H1 (cell line): ENCODE measurements at regions not wholly inside any gene's neighbourhood (a gene's known extent, or its start where the extent isn't known, plus 50 kb on each side); places are given as distances from the start of the nearest gene placed in this dataset.

Experiments
- CTCF ChIA-PET: fragments of 300-600 bp; sonication (Branson Sonifier 250); formaldehyde crosslinking; loops from one replicate; lab custom pipeline; 2021; ENCODE audit not compliant: partially characterized antibody; lab: Charles Lee
- POLR2A ChIA-PET: fragments of 300-600 bp; sonication (Branson Sonifier 250); formaldehyde crosslinking; loops from one replicate; lab custom pipeline; 2021; ENCODE audit warnings: inconsistent platforms; ENCODE audit not compliant: partially characterized antibody; lab: Charles Lee
- DNase-seq, 2 experiments: peaks; one replicate each; pipeline versions ENCODE4 v3.0.0 to v3.0.0-alpha.2; 2010 to 2022; ENCODE audit warnings: low spot score in 2 of 2, low read depth in 1 of 2, mixed read lengths in 1 of 2
- FAIRE-seq: peaks from 2 replicates; lab custom pipeline; 2011; peaks lifted over from hg19 to GRCh38; lab: Jason Lieb, UNC
- H2AFZ ChIP-seq: 2 replicates; pipeline ENCODE4 v1.8.1; 2012; ENCODE audit warnings: low read length, inconsistent platforms
- H2AK5ac ChIP-seq: 2 replicates; pipeline ENCODE4 v1.6.1; 2013; ENCODE audit warnings: low read depth, low read length
- H2BK120ac ChIP-seq: replicated peaks from 2 replicates; pipeline ENCODE3; 2013; ENCODE audit warnings: low read depth, low read length, inconsistent platforms
- H2BK12ac ChIP-seq: 2 replicates; pipeline ENCODE4 v1.6.1; 2013; ENCODE audit warnings: low read depth, low read length
- H2BK15ac ChIP-seq: 2 replicates; pipeline ENCODE4 v1.6.1; 2013; ENCODE audit warnings: low read length
- H2BK20ac ChIP-seq: 2 replicates; pipeline ENCODE4 v1.6.1; 2013; ENCODE audit warnings: low read length
- H2BK5ac ChIP-seq: 2 replicates; pipeline ENCODE4 v1.6.1; 2013; ENCODE audit warnings: low read depth, low read length
- H3K14ac ChIP-seq: 2 replicates; pipeline ENCODE4 v1.6.1; 2013; ENCODE audit warnings: inconsistent platforms; ENCODE audit not compliant: insufficient read length
- H3K18ac ChIP-seq: 2 replicates; pipeline ENCODE4 v1.6.1; 2013; ENCODE audit warnings: low read length; ENCODE audit errors: extremely low read depth
- H3K23ac ChIP-seq: 2 replicates; pipeline ENCODE4 v1.6.1; 2013; ENCODE audit warnings: inconsistent platforms; ENCODE audit not compliant: insufficient read length
- H3K23me2 ChIP-seq: 2 replicates; pipeline ENCODE4 v1.6.1; 2013; ENCODE audit warnings: low read depth, low read length
- H3K27ac ChIP-seq: 2 replicates; pipeline ENCODE4 v1.6.1; 2011; ENCODE audit warnings: low read depth, low read length, inconsistent platforms
- H3K27me3 ChIP-seq, 4 experiments: replicated peaks in 1 of 4; 1 replicate in 1 of 4; 2 replicates in 3 of 4; pipeline versions ENCODE4 v1.6.1 to v1.8.1; 2011 to 2013; ENCODE audit warnings: low read length in 3 of 4, mild to moderate bottlenecking in 3 of 4, inconsistent platforms in 2 of 4, mixed read lengths in 2 of 4, moderate library complexity in 1 of 4; ENCODE audit not compliant: control insufficient read depth in 3 of 4, insufficient read depth in 3 of 4; ENCODE audit errors: extremely low read depth in 1 of 4
- H3K36me3 ChIP-seq, 4 experiments: 2 replicates each; pipeline versions ENCODE4 v1.6.1 to v1.8.1; 2011 to 2013; ENCODE audit warnings: mild to moderate bottlenecking in 4 of 4, low read length in 3 of 4, moderate library complexity in 2 of 4, control low read depth in 1 of 4, inconsistent platforms in 1 of 4; ENCODE audit not compliant: insufficient read depth in 4 of 4, control insufficient read depth in 2 of 4
- H3K4ac ChIP-seq: replicated peaks from 2 replicates; pipeline ENCODE3; 2013; ENCODE audit warnings: low read length, low read depth, mixed read lengths, inconsistent platforms; ENCODE audit not compliant: insufficient read length
- H3K4me1 ChIP-seq, 4 experiments: replicated peaks in 1 of 4; 1 replicate in 1 of 4; 2 replicates in 3 of 4; pipeline versions ENCODE4 v1.6.1 to v1.8.1; 2011 to 2013; ENCODE audit warnings: low read length in 3 of 4, inconsistent platforms in 2 of 4, mixed read lengths in 1 of 4; ENCODE audit not compliant: insufficient read depth in 4 of 4, control insufficient read depth in 3 of 4
- H3K4me2 ChIP-seq, 2 experiments: 2 replicates each; pipeline versions ENCODE4 v1.6.1 to v1.8.1; 2011 to 2013; ENCODE audit warnings: low read depth in 2 of 2, low read length in 2 of 2, control low read depth in 1 of 2, inconsistent platforms in 1 of 2, mild to moderate bottlenecking in 1 of 2; ENCODE audit not compliant: insufficient read depth in 1 of 2
- H3K4me3 ChIP-seq, 4 experiments: fragments of 200-600, 300-600 bp in 1 of 4; sonication (generic), shearing (Covaris generic), sonication (Bioruptor Twin) in 1 of 4; 2 replicates each; pipeline versions ENCODE4 v1.5.1 to v1.8.1; 2011 to 2016; ENCODE audit warnings: low read length in 4 of 4, low read depth in 3 of 4, control low read depth in 2 of 4, inconsistent platforms in 2 of 4, mild to moderate bottlenecking in 2 of 4, mixed read lengths in 1 of 4, moderate library complexity in 1 of 4; ENCODE audit not compliant: insufficient read depth in 2 of 4; ENCODE audit errors: extremely low read depth in 1 of 4
- H3K56ac ChIP-seq: replicated peaks from 2 replicates; pipeline ENCODE3; 2013; ENCODE audit warnings: low read depth, mild to moderate bottlenecking, mixed read lengths, low read length, inconsistent platforms; ENCODE audit not compliant: insufficient read length
- H3K79me1 ChIP-seq: 2 replicates; pipeline ENCODE4 v1.6.1; 2013; ENCODE audit warnings: low read depth, low read length, control low read depth
- H3K79me2 ChIP-seq, 2 experiments: 2 replicates each; pipeline versions ENCODE4 v1.6.1 to v1.8.1; 2012 to 2013; ENCODE audit warnings: low read length in 2 of 2, mild to moderate bottlenecking in 2 of 2, inconsistent platforms in 1 of 2; ENCODE audit not compliant: insufficient read depth in 2 of 2, control insufficient read depth in 1 of 2
- H3K9ac ChIP-seq, 4 experiments: replicated peaks in 1 of 4; 1 replicate in 1 of 4; 2 replicates in 3 of 4; pipeline versions ENCODE4 v1.6.1 to v1.8.1; 2011 to 2013; ENCODE audit warnings: low read depth in 3 of 4, low read length in 3 of 4, control low read depth in 2 of 4, mild to moderate bottlenecking in 2 of 4, moderate library complexity in 2 of 4, inconsistent platforms in 1 of 4; ENCODE audit errors: extremely low read depth in 1 of 4
- H3K9me3 ChIP-seq, 2 experiments: 2 replicates each; pipeline versions ENCODE4 v1.6.1 to v1.8.1; 2012 to 2013; ENCODE audit warnings: mild to moderate bottlenecking in 2 of 2, moderate library complexity in 2 of 2, control low read depth in 1 of 2, inconsistent platforms in 1 of 2, low read depth in 1 of 2, low read length in 1 of 2, mixed read lengths in 1 of 2; ENCODE audit not compliant: insufficient read depth in 2 of 2
- H4K20me1 ChIP-seq, 2 experiments: replicated peaks in 1 of 2; 2 replicates each; pipeline versions ENCODE3 to v1.8.1; 2011 to 2013; ENCODE audit warnings: inconsistent platforms in 2 of 2, low read length in 2 of 2, mild to moderate bottlenecking in 1 of 2; ENCODE audit not compliant: insufficient read depth in 2 of 2, control insufficient read depth in 1 of 2
- H4K5ac ChIP-seq: 2 replicates; pipeline ENCODE4 v1.6.1; 2013; ENCODE audit warnings: low read length, low read depth, mixed read lengths, inconsistent platforms; ENCODE audit not compliant: insufficient read length
- H4K8ac ChIP-seq: 2 replicates; pipeline ENCODE4 v1.8.0; 2013; ENCODE audit warnings: mild to moderate bottlenecking, moderate library complexity, low read length, inconsistent platforms; ENCODE audit not compliant: insufficient read depth; ENCODE audit errors: extremely low read depth
- H4K91ac ChIP-seq: replicated peaks from 2 replicates; pipeline ENCODE3; 2013; ENCODE audit warnings: low read length, mixed read lengths, inconsistent platforms; ENCODE audit not compliant: insufficient read length
- ASH2L ChIP-seq: fragments of 200-600, 300-600 bp; sonication (generic); IDR thresholded peaks from one replicate; pipeline ENCODE4 v1.7.1; 2017; ENCODE audit warnings: low read length
- BRCA1 ChIP-seq: IDR thresholded peaks from 2 replicates; pipeline ENCODE4 v1.6.1; 2012; ENCODE audit warnings: low read depth, low read length, improper control_type of control experiment
- CTCF ChIP-seq, 3 experiments: IDR thresholded peaks; 1 replicate in 2 of 3; 2 replicates in 1 of 3; pipeline versions ENCODE4 v1.5.1 to v1.6.1; 2011; ENCODE audit warnings: low read length in 3 of 3, mild to moderate bottlenecking in 3 of 3, inconsistent platforms in 2 of 3, low read depth in 1 of 3, moderate library complexity in 1 of 3; ENCODE audit not compliant: insufficient read depth in 1 of 3; ENCODE audit errors: control extremely low read depth in 1 of 3
- EGR1 ChIP-seq: IDR thresholded peaks from 2 replicates; pipeline ENCODE4 v1.6.1; 2011; ENCODE audit warnings: low read depth, low read length, borderline replicate concordance
- FOSL1 ChIP-seq: IDR thresholded peaks from 2 replicates; pipeline ENCODE4 v1.6.1; 2011; ENCODE audit warnings: mild to moderate bottlenecking, low read depth, low read length, moderate library complexity; ENCODE audit not compliant: insufficient read depth
- KDM4A ChIP-seq: IDR thresholded peaks from one replicate; pipeline ENCODE4 v1.7.1; 2012; ENCODE audit warnings: low read depth, mild to moderate bottlenecking, moderate library complexity, low read length, inconsistent platforms; ENCODE audit not compliant: severe bottlenecking
- KDM5A ChIP-seq: fragments of 200-600 bp; IDR thresholded peaks from 2 replicates; pipeline ENCODE4 v1.7.1; 2012; ENCODE audit warnings: mild to moderate bottlenecking, low read length, inconsistent platforms, mixed read lengths
- NANOG ChIP-seq: IDR thresholded peaks from 2 replicates; pipeline ENCODE4 v1.6.1; 2011; ENCODE audit warnings: low read length, low read depth, mild to moderate bottlenecking, inconsistent platforms; ENCODE audit not compliant: insufficient read depth, poor library complexity, severe bottlenecking
- POU5F1 ChIP-seq: IDR thresholded peaks from 2 replicates; pipeline ENCODE4 v1.6.1; 2011; ENCODE audit warnings: low read depth, mild to moderate bottlenecking, low read length, moderate library complexity
- RAD21 ChIP-seq, 2 experiments: IDR thresholded peaks in 1 of 2; conservative IDR thresholded peaks in 1 of 2; 2 replicates each; pipeline ENCODE4 v1.6.1; 2011; ENCODE audit warnings: low read depth in 2 of 2, low read length in 2 of 2, improper control_type of control experiment in 1 of 2, inconsistent platforms in 1 of 2, mild to moderate bottlenecking in 1 of 2, moderate library complexity in 1 of 2
- SIRT6 ChIP-seq: IDR thresholded peaks from one replicate; pipeline ENCODE4 v1.7.1; 2012; ENCODE audit warnings: low read length, inconsistent platforms
- YY1 ChIP-seq: IDR thresholded peaks from 2 replicates; pipeline ENCODE4 v1.6.1; 2011; ENCODE audit warnings: low read depth, mild to moderate bottlenecking, low read length
- WGBS, 2 experiments: shearing (Covaris generic) in 1 of 2; methylation state at CpG; one replicate each; pipeline versions ENCODE4 v1.1.6 to v1.1.7; 2013 to 2015; ENCODE audit warnings: low lambda C conversion rate in 2 of 2, mixed read lengths in 2 of 2, inconsistent platforms in 1 of 2, low coverage in 1 of 2, missing lambda C conversion rate in 1 of 2; ENCODE audit not compliant: insufficient replicate concordance in 2 of 2, insufficient coverage in 1 of 2, insufficient read length in 1 of 2; ENCODE audit errors: extremely low coverage in 1 of 2, missing lambda C conversion rate in 1 of 2; 5-methylcytosine and 5-hydroxymethylcytosine counted together

- no peaks in the 10 kb centered on the region for H3K79me2 ChIP-seq
- ChIA-PET POLR2A (interaction anchor here (1.4 kb wide), 1 partner anchor 19 kb away, joined by 3 read pairs; no protein-coding TSS in a partner anchor), CTCF (interaction anchor here (0.6 to 1.3 kb wide), 3 partner anchors 11 to 97 kb away, joined by 3 to 4 read pairs (median 3); no protein-coding TSS in a partner anchor)
- H3K36me3 ChIP-seq: no peaks in the 10 kb centered on the region
- no peaks in the 10 kb centered on the region for H3K9me3 ChIP-seq
- H3K18ac ChIP-seq: no peak overlapping the region
- H3K4me2 ChIP-seq: no peak overlapping the region
- H2BK15ac ChIP-seq: no peak overlapping the region
- H3K9ac ChIP-seq: no peak overlapping the region
- H4K20me1 ChIP-seq: no peaks in the 10 kb centered on the region
- no peak overlapping the region for H2AFZ ChIP-seq
- H2BK120ac ChIP-seq: no peak overlapping the region
- no peak for DNase-seq
- no peak overlapping the region for H3K56ac ChIP-seq
- H4K5ac ChIP-seq: no peak overlapping the region
- H2BK5ac ChIP-seq: no peak overlapping the region
- H2BK12ac ChIP-seq: no peak overlapping the region
- H3K27me3 ChIP-seq: no peaks in the 10 kb centered on the region
- 88% methylated on average over 2 of the region's 2 CpGs; no CpG with 5 or more reads in 1 of the 2 experiments for WGBS, 2 experiments
- no peak overlapping the region for H4K8ac ChIP-seq
- H2AK5ac ChIP-seq: no peak overlapping the region
- H2BK20ac ChIP-seq: no peak overlapping the region
- H3K79me1 ChIP-seq: no peaks in the 10 kb centered on the region
- H3K27ac ChIP-seq: no peak overlapping the region
- peaks cover 0 to 8% (median 1%) of the 10 kb centered on the region in 4 experiments; a peak in 2 of 7 replicates for H3K4me1 ChIP-seq
- no peaks in the 10 kb centered on the region for H3K23me2 ChIP-seq
- H3K23ac ChIP-seq: no peak overlapping the region
- no peak overlapping the region for H3K4me3 ChIP-seq
- H4K91ac ChIP-seq: no peak overlapping the region
- FAIRE-seq: no peak
- H3K4ac ChIP-seq: no peak overlapping the region
- H3K14ac ChIP-seq: no peak overlapping the region
- TF ChIP-seq NANOG (no peak), YY1 (no peak), KDM5A (no peak), POU5F1 (no peak), BRCA1 (no peak), SIRT6 (no peak), FOSL1 (no peak), EGR1 (no peak), RAD21 (IDR thresholded peaks at IDR 0.05 in 1 of 2, conservative IDR thresholded peaks at IDR 0.05 in 1 of 2; ENCODE audit: low read depth in 2 of 2, low read length in 2 of 2) (no peak), CTCF (IDR thresholded peaks at IDR 0.05; ENCODE audit: control extremely low read depth in 1 of 3, insufficient read depth in 1 of 3, low read depth in 1 of 3, low read length in 3 of 3) (no peak), ASH2L (no peak), KDM4A (no peak)
These were observed 133.7 kb upstream of the CTTNBP2NL start for GRCh38 chr1:112262316-112262715.
